Lower lobe of right lung (tissue), 2 donors: ENCODE measurements at regions not wholly inside any gene's neighbourhood (a gene's known extent, or its start where the extent isn't known, plus 50 kb on each side); places are given as distances from the start of the nearest gene placed in this dataset.
A peak's percentile ranks its signal among the peaks of the same experiment; 100 is the strongest.

Experiments
- ATAC-seq, 2 donors: fragments of 200-7000 bp; cut with Tn5 transposase; one replicate each; pipeline ENCODE4 v1.9.1; 2020 to 2022; ENCODE audit warnings: mild to moderate bottlenecking in 2 of 2, moderate library complexity in 2 of 2
- DNase-seq: peaks from one replicate; pipeline ENCODE4 v3.0.0-alpha.2; 2020
- H3K27ac ChIP-seq: fragments of 200-600 bp; one replicate; pipeline ENCODE4 v1.8.0; 2022
- H3K27me3 ChIP-seq: fragments of 200-600 bp; one replicate; pipeline ENCODE4 v1.8.0; 2022; ENCODE audit warnings: low read depth
- H3K36me3 ChIP-seq: fragments of 200-600 bp; one replicate; pipeline ENCODE4 v1.8.0; 2022; ENCODE audit warnings: mild to moderate bottlenecking
- H3K4me1 ChIP-seq: fragments of 200-600 bp; one replicate; pipeline ENCODE4 v1.8.0; 2022
- H3K4me3 ChIP-seq: fragments of 200-600 bp; one replicate; pipeline ENCODE4 v1.8.0; 2022; ENCODE audit warnings: mild to moderate bottlenecking
- H3K9me3 ChIP-seq: fragments of 200-600 bp; one replicate; pipeline ENCODE4 v1.8.0; 2022
- CTCF ChIP-seq: fragments of 200-600 bp; IDR thresholded peaks from one replicate; pipeline ENCODE4 v1.8.0; 2022; ENCODE audit warnings: antibody characterized with exemption, mild to moderate bottlenecking
- intact Hi-C: fragments of 100-400 bp; cut with DNase I; formaldehyde crosslinking; loops from one replicate; pipeline ENCODE4 v1.11.0; 2022
- donor health status: DM: no; HTN: yes; CAD: no; lungs with severe emphysema.

- TF ChIP-seq CTCF, result no peak
- H3K4me1 ChIP-seq, result no peaks in the 10 kb centered on the region
- H3K27me3 ChIP-seq, result no peaks in the 10 kb centered on the region
- no peaks in the 10 kb centered on the region for H3K36me3 ChIP-seq
- H3K9me3 ChIP-seq, result no peaks in the 10 kb centered on the region
- ATAC-seq (no peak), DNase-seq (no peak)
- H3K27ac ChIP-seq, result no peak overlapping the region
- H3K4me3 ChIP-seq, result no peak overlapping the region
- intact Hi-C loops, result no loop called here
Observed at GRCh38 chr11:91869686-91870085, 354.9 kb upstream of the FAT3 start.

DNA sequence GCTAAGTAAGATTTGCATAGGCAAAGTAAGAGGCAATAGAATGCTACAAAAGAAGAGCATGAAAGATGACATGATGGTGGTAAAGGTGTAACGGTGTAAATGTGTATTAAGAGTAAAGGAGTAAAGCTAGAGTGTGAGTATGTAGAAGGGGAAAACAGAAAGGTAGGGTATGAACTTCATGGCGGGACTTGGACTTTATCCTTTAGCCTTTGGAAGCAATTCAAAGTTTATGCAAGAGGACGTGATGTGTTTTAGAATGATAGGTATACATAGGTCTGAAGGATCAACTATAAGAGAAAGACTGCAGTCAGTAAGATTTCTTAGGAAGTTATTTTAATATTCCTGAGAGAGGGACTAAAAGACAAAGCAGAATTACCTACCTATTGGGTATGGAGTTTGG is 358.0 kb upstream of the FAT3 start:
- H3K4me1 ChIP-seq, result no peaks in the 10 kb centered on the region
- no peaks in the 10 kb centered on the region for H3K9me3 ChIP-seq
- H3K27ac ChIP-seq, result no peak overlapping the region
- H3K4me3 ChIP-seq, result no peak overlapping the region
- DNase-seq (no peak), ATAC-seq (no peak)
- intact Hi-C loops, result no loop called here
- no peaks in the 10 kb centered on the region for H3K36me3 ChIP-seq
- TF ChIP-seq CTCF, result no peak
- no peaks in the 10 kb centered on the region for H3K27me3 ChIP-seq

DNA sequence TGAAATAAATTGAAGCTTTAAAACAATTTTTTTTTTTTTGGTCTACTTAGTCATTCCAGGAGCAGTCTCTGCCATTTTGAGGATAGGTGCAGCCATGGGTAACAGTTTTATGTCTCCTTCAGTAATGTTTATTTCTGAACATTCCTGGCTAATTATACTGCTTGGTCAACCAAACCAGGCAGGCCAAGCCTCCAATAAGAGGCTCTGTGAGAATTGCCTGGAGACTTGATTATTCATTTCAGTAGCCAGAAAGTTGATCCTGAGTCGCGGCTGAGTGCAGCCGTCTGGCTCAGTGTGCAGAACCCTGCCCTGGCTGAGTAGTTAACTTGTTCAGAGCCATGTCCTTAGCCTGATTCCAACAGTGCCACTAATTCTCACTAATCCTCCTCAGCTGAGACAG is 364.0 kb upstream of the FAT3 start:
- DNase-seq, result no peak
- Histone ChIP-seq H3K27me3 (no peaks in the 10 kb centered on the region), H3K9me3 (no peaks in the 10 kb centered on the region), H3K36me3 (no peaks in the 10 kb centered on the region), H3K4me1 (no peaks in the 10 kb centered on the region), H3K4me3 (no peak overlapping the region), H3K27ac (no peak overlapping the region)
- intact Hi-C loops, result no loop called here
- no peak for TF ChIP-seq CTCF
- ATAC-seq, result no peak

- ATAC-seq (no peak), DNase-seq (no peak)
- no peaks in the 10 kb centered on the region for H3K4me1 ChIP-seq
- no peak for TF ChIP-seq CTCF
- intact Hi-C loops, result no loop called here
- H3K9me3 ChIP-seq, result no peaks in the 10 kb centered on the region
- no peak overlapping the region for H3K4me3 ChIP-seq
- no peaks in the 10 kb centered on the region for H3K36me3 ChIP-seq
- H3K27me3 ChIP-seq, result no peaks in the 10 kb centered on the region
- H3K27ac ChIP-seq, result no peak overlapping the region
Observed at GRCh38 chr11:91859666-91860065, 365.0 kb upstream of the FAT3 start.

DNA sequence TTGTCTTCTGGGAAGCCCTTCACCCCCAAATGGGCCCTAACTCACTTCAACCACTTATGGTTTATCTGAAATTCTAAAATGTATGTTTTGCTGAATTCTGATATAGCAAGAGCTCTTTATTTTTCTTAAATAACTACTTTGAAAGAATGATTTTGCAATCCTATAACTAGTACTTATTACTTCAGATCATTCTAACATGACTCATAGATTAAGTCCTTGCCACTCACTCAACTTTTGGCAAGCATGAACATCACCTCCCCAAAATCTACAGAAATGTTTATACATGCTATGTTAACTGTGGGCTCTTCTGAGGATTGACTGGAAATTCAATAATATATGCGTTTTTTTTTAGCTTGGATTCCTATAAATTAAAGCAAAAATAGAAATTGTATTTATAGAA is 367.4 kb upstream of the FAT3 start:
- DNase-seq, result no peak

More for the DNA sequence above, 367.4 kb upstream of the FAT3 start:
- no peak overlapping the region for H3K4me3 ChIP-seq
- no peaks in the 10 kb centered on the region for H3K27me3 ChIP-seq
- H3K4me1 ChIP-seq, result no peaks in the 10 kb centered on the region
- no peak overlapping the region for H3K27ac ChIP-seq
- no peak for TF ChIP-seq CTCF
- peak in 1 of 2 donors; percentile 85 for ATAC-seq
- intact Hi-C loops, result no loop called here
- no peaks in the 10 kb centered on the region for H3K9me3 ChIP-seq
- no peaks in the 10 kb centered on the region for H3K36me3 ChIP-seq
